HG03066 (cell line): ENCODE measurements at regions not wholly inside any gene's neighbourhood (a gene's known extent, or its start where the extent isn't known, plus 50 kb on each side); places are given as distances from the start of the nearest gene placed in this dataset.
"Not testable (repeated sequence)": the region's sequence is repeated elsewhere in the genome, so short reads cannot be mapped to it uniquely, and the experiment has no call there.

ENCODE experiments used
- ATAC-seq: cut with Tn5 transposase; IDR thresholded peaks from one replicate; pipeline ENCODE4 v1.9.1; 2021; ENCODE audit warnings: low read depth; ENCODE audit not compliant: unreplicated experiment

DNA sequence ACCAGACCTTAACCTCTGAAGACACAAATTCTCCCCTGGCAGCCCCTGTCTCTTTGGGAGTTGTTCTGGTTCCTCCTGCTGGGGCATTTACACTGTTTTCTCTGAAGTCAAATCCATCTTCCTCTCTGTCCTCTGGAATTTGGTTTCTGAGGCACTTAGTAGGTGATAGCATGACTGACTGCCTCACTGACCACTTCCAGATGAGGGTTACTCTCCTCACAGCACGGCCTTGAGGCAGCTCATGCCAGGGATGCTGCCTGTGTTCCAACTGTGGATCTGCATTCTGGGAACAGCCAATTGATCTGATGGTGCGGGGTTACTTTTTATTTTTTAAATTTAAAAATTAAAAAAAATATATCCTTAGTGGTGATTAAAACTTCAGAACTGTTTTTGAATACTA lies 140.9 kb upstream of the ROPN1 start:
- ATAC-seq = no peak

DNA sequence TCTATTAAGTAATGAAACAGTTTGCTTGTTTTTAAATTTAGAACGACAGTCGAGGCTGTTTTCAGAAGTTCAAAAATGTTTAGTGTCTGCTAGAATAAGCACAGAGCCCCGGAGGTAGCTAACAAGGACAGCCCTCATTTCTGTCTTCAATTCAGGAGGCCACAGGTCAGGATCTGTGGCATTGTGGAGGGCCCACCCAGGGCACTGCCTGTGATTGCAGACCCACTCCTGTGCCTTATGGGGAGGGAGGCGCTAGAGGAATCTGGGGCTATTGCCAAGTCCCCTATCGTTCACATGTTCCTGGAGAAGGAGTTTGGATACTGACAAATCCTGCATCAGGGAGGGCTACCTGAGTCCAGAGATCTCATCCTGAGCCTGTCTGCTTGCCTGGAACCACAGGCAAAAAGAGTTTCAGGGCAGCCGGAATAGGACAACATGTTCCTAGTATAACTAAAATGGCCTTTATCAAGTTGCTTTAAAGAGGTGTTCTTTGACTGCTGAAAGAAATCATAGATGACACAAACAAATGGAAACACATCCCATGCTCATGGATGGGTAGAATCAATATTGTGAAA lies 141.5 kb upstream of the ROPN1 start:
- no peak for ATAC-seq

DNA sequence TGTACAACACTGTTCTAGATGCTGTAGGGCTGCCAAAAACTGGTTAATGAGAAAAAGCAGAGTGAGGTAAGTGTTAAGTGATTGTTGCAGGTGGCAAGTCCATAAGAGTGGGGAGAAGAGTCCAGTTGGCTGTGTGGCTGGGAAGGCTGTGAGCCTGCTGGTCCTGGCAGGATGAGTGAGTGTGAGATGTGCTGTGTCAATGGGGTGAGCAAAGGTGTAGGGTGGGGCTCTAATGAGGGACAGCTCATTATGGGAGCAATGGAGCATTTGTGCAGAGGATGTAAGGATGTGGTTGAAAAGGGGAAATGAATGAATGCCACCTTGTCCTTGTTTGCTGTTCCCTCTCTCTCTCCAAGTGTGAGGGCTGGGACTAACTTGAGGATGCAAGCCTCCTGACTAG lies 145.3 kb upstream of the ROPN1 start:
- no peak for ATAC-seq

DNA sequence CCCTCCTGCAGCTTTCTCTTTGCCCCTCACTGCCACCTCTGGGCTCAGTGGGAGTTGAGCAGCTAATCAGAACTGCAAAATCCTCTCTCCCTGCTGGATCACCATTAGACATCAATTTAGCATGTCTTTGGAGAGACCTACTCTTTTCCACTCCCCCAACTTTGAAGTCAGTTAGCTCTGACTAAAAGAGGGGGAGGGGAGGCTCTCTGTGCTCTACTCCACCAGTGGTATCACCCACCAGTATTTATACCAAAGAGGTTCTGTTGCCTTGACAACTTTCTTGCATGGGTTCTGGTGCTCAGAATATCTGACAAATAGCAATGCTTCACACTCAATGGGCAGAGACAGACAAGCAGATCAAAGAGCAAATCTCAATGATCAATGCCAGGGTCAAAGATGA lies 146.2 kb upstream of the ROPN1 start:
- ATAC-seq = no peak

DNA sequence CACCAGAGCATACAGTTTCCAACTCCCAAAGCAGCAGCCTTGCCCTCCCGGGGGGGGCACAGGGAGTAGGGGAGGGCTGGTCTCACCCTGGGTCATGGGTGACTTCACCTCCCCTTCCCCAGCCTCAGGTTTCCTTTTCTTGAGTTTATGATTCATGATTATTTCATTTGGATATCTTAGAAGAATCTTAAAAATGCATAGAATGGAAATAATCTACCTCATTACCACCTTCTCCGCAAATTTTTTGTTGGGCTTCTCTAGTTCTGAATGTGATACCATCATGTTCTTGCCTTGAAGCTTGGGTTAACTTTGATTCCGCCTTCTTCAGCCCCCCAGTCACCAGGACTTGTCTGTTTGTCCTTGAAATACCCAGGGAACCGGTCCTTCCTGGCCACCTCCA lies 148.8 kb upstream of the ROPN1 start:
- ATAC-seq = no peak

DNA sequence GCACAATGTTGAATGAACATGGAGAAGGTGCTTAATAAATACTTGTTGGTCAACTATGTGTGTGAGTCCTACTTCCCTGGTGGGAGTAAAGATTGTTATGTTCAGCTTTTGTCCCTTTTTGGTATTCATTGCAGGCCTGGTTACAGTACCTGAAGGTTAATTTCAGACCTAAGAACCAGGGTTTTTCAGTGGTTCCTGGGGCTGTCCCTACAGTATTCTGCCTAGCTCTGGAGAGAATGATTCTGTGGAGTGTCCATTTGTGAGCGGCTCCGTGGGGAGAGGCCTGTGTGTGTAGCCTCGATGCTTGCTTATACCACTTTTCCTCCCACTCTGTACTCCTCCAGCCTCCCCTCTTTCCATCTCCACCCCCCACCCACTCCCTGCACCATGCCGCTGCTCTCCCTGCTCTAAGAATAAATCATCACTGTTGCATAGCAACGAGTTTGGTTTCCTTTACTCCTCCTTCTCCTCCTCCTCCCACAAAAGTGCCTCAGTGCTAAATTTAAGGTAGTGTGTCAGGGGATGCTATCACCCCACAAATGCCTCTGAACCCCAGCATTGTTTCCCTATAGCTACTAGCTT lies 150.6 kb upstream of the ROPN1 start:
- ATAC-seq = no peak

DNA sequence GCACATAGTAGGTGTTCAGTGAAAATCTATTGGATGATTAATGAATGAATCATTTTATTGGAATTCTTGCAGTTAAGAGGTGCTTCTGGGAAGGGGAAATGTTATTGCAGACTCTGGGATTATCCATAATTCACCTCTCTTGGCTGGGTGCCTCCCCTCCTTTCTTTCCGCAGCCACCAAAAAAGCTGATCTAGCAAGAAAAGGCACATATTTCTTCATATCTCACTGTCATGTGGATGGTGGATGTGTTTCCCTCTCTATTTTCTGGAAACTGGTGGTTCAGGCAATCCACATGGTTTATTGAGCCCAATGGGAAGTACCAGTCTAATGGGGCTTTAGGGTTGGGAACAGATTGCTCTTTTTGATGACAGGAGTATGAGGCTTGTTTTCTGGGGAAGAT lies 151.1 kb upstream of the ROPN1 start:
- no peak for ATAC-seq

DNA sequence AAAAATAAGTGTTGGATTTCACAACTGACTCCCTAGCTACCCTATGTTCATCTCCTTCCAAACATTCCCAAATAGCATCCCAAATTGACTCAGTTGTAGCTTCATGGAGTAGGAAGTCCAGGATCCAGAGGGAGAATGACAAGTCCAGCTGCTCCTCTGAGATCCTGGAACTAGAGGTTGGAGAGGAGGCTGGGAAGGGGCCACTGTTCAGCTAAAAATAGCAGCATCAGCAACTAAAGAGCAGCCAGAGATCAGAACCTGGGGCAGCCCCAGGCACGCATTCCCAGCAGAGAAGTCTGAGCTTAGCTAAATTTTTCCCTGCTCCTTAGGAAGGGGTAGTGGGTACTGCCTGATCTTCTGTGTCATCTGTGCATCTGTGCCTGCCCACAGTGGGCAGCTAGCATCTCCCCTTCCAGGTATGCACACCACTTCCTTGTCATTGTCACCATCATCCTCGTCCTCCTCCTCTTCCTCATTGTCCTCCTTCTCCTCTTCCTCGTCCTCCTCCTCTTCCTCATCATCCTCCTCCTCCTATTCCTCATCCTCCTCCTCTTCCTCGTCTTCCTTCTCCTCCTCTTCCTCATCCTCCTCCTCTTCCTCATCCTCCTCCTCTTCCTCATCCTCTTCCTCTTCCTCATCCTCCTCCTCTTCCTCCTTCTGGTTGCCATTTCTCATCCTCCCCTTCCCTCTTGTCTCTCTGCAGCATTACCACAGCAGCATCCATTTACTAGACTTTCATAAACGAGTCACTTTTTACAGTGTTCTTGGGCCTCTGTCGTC lies 152.3 kb upstream of the ROPN1 start:
- ATAC-seq = no peak

DNA sequence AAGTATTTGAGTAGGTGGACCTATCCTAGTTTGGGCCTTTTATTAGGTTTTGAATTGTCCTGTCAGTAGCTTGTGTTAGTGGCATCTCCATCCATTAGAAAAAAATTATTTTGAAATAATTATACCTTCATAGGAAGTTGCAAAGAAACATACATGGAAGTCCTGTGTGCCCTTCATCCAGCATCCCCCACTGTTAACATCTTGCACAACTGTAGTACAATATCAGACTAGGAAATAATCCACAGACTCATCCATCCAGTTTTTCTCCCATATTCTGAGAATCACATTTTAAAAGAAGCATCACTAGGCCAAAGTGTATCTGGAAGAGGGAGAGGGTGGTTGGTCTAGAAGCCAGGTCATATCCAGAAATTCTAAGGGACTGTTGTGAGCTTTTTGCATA lies 155.5 kb upstream of the ROPN1 start:
- no peak for ATAC-seq

DNA sequence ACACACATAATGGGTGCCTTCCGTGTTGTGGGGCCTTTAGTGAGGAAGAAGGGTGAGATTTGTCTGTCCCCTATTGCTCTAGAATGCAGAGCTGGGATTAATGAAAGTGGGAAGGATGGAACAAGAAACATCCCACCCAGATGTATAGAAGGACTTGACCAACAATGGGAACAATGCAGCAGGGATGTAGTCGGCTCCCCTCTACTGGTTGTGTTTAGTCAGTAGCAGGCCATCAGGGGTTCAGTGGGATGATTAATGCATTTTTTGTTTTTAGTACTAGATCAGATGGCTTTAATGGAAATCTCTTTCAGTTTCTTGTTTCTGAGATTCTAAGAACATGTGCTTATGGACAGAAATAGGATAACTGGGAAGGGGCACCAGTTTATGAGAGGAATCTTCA lies 156.0 kb upstream of the ROPN1 start:
- no peak for ATAC-seq

DNA sequence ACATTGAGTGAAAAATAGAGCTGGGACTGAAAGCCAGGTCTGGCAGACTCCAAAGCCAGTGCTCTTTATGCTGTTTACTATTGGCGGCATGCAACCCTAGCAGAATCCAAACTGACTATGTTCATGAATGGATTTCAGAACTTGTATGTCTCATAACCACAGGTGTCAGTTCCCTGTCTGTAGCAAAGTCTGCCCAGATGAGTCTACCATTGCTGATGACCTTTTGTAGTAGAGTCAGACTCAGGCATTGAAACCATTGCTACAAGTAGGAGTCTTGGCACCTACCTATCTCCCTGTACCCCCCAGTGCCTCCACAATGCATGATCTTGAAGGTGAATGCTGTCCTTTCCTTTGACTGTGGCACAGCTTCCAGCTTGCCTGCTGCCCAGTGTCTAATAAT lies 157.2 kb upstream of the ROPN1 start:
- no peak for ATAC-seq

DNA sequence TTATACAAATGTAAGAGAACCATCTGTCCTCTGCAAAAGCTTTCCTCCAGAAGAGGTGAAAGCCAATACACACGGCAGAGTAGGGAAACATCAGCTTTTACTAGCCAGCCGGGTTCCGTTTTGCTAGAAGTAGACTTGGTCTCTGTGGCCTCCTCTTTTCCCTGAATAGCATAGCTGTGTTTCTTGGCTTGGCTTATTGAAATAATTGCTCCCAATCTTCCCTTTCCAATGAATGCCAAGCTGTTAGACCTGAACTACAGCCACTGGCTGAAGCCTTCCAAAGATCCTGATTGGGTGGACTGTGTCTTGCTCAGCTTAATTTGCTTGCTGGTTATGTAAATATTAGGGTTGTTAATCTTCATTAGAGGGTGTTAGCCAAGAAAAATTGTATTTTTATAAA lies 157.8 kb upstream of the ROPN1 start:
- no peak for ATAC-seq

DNA sequence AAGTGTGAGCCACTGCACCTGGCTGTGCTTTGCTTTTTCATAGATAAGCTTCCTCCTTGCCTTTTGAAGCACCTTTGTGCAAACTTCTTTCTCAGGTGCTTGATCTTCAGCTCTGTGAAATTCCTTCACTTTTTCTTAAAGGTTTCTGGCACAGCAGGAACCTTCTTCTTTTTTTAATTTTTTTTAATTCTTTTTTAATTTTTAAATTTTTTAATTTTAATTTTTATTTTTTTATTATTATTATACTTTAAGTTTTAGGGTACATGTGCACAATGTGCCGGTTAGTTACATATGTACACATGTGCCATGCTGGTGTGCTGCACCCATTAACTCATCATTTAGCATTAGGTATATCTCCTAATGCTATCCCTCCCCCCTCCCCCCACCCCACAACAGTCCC lies 161.0 kb upstream of the ROPN1 start:
- not testable (repeated sequence) for ATAC-seq

DNA sequence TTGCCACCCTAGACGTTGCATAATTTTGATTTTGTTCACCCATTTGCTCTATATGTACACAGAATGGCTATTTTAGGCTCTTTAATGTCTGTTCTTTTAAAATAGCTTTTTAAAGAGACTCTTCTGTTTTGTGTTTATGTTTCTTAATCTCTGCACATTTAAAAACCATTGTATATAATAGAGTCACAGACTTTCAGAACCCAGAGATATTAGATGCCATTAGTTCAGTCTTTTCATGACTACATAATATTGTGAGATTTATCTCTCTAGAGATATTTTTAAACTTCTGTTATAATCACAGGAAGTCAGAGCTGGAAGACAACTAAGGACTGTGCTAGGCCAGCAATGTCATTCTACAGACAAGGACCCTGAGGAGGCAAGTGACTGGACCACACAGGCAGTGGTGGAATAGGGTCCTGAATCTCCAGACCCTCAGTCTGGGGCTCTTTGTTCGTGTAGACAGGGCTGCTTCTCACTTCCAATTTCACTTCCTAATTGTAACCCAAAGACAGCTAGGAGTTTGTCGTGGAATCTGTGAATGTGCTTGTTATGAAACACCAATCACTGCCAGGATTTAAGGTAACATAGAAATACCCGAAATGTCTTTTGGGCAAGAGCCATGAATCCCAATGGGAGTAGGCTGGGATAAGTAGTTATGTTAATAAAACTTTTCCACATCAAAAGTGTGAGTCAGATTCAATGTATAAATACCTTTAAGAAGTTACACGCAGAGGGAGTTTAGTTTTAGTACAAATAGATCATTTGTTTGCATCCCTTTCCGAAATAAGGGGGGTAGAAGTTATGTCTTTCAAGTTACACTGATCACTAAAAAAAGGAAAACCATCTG lies 165.2 kb upstream of the ROPN1 start:
- ATAC-seq = no peak

DNA sequence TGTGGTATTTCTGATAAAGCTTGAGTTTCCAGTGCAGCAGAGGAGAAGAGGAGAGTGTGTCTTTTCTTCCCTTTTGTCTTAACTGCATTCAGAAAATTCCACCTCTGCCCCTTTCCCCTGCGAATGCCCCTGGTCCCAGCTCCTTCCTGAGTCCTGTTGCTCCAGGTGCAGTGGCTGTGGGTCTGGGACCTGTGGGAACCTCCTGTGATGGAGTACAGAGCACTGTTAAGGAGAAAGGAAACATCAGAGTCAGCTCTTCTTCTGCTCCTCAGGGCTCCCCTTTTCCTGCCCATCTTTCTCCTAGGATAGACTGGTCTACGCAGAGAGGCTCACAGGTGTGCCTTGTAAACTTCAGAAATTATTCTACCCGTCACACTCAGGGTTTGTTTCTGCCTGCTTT lies 165.8 kb upstream of the ROPN1 start:
- ATAC-seq = no peak

DNA sequence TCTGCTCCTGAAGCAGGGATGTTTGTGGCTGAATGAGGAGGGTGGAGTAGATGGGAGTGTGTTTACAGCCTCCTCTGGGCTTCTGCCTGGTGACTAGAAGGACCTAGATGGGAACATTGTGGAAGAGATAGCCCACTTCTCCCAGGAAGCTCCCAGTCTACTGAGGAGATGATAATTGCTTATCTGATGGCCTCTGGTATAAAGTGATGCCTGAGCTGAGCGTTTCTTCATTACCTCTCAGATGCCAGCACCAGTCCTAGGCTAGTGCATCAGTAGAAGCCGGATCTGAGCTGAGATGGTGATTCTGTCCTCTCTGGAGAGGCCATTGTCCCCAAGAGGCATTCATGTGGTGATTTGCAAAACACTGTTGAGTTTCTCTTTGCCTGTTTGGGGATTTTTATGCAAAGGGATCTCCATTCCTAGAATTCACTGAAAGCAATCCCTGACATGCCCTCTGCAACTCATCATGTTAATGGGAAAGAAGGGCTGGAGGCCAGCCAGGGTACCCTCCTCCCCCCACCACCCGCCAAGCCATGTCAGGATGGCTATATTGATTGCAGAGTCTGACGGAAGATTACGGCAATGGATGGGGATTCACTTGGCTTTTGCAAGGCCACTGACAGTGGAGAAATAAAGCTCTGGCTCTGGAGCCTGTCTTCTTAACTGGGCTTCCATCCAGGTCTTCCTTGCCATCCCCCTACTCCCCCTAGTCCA lies 166.4 kb upstream of the ROPN1 start:
- ATAC-seq = no peak

DNA sequence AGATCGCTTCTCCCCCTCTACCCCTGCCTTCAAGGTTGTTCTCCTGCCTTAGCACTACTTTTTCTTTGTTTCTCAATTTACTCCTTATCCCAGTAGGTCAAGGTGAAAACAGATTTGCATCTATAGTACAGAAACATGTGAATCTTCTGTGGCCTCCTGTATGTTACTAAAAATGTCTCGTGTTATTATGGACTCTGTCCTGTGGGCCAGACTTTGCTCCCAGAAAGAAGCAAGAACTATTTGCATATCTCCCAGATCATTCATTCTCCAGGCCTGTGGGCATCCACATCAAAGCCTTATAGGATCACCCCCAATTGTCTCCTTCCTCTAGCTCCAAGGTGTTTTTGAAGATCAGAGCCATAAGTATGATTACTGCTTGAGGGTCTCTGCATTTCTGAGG lies 169.5 kb upstream of the ROPN1 start:
- ATAC-seq = no peak

DNA sequence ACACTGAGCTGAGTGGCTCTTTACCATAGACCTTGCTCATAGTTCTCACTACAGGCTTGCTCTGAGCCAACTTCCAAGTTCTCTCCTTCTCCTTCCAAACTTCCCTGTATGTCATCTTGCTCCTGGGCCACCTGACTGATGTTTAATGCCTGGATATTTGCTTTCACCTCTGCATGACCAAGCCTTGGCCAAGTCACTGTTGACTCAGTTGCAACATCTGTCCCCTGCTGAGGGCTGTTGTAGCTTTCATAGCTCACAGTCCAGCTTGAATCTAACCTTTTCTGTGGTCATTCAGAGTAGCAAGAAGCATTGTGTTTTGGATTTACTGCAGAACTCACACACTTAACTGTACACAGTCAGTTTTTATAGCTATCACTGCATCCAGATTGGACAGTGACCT lies 171.8 kb upstream of the ROPN1 start:
- ATAC-seq = no peak

DNA sequence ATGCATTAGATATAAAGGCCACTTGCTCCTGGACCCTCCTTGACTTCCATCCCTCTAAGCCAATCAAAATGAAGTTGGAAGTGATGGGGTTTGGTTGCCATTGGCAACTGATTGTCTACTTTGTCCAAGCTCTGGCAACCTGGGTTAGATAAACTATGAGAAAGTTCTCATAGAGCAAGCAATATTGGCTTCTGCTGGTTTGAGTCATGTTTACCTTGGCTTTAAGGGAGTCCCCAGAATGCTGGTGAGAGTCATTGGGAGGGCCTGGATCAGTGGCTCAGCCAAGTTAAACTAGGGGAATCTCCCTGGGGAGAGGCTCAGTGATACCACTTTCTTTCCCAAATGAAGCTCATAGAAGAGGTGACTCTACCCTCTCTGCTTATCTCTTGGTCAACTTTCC lies 176.3 kb upstream of the ROPN1 start:
- no peak for ATAC-seq

DNA sequence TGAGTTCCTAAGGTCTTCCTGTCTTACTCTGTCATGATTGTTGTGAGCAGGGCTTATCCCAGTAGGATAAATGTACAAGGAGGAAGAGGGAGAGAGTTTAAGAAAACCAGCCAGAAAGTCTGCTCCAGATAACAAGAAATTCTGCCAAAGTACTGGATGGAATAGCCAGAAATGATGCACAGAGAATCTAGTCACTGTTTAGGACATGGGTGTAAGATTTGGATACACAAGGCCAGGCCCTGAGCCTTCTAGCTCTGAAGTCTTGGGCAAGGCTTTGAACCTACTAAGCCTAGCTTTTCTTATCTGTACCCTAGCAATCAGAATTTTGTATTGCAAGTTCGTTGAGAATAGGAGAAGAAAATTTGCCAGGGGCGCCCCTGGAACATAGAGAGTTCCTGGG lies 180.4 kb upstream of the ROPN1 start:
- no peak for ATAC-seq

DNA sequence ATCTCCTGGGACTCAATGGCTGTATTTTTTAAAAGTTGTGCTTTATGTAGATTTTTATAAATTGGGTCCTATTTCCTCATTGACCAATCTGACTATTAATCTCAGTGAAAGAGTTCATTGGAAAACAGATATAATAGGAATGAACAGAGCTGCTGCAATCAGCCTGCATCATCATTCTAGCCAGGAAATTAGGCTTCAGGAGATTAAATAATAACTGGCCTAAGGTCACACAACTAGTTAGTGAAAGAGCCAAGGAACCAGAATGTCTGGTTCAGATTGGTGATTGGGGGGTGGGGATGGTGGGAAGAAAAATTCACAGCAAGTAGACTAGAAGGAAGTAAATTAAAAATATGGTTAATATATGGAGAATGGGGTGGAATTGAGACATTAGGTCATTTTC lies 180.9 kb upstream of the ROPN1 start:
- ATAC-seq = no peak
